ENCODE measurements at regions not wholly inside any gene's neighbourhood (a gene's known extent, or its start where the extent isn't known, plus 50 kb on each side); places are given as distances from the start of the nearest gene placed in this dataset.

GRCh38 chr18:69109686-69110085, 291.0 kb upstream of the DOK6 start:
- DNase-seq = peak; percentile 86

GRCh38 chr18:69120833-69121232, 279.9 kb upstream of the DOK6 start:
- DNase-seq = no peak

GRCh38 chr18:69123421-69123820, 277.3 kb upstream of the DOK6 start:
- DNase-seq = no peak

- peak; percentile 12 for DNase-seq
Observed at GRCh38 chr18:69127873-69128500, 272.7 kb upstream of the DOK6 start.

- peak; percentile 7 for DNase-seq
Observed at GRCh38 chr18:69128566-69128965, 272.1 kb upstream of the DOK6 start.

GRCh38 chr18:69128978-69129377, 271.7 kb upstream of the DOK6 start:
- DNase-seq = no peak

GRCh38 chr18:69138088-69138487, 262.6 kb upstream of the DOK6 start:
- DNase-seq = no peak

- no peak for DNase-seq
Observed at GRCh38 chr18:69143084-69143483, 257.6 kb upstream of the DOK6 start.

- no peak for DNase-seq
Observed at GRCh38 chr18:69152436-69152835, 248.3 kb upstream of the DOK6 start.

- DNase-seq = no peak
Observed at GRCh38 chr18:69157906-69158305, 242.8 kb upstream of the DOK6 start.

GRCh38 chr18:69158944-69159343, 241.7 kb upstream of the DOK6 start:
- no peak for DNase-seq

GRCh38 chr18:69161383-69162028, 239.2 kb upstream of the DOK6 start:
- DNase-seq = peak; percentile 80

GRCh38 chr18:69162649-69163048, 238.0 kb upstream of the DOK6 start:
- DNase-seq = no peak

- peak; percentile 14 for DNase-seq
Observed at GRCh38 chr18:69172046-69172445, 228.6 kb upstream of the DOK6 start.

- no peak for DNase-seq
Observed at GRCh38 chr18:69175681-69176080, 225.0 kb upstream of the DOK6 start.

GRCh38 chr18:69176741-69177140, 223.9 kb upstream of the DOK6 start:
- peak; percentile 16 for DNase-seq

- DNase-seq = no peak
Observed at GRCh38 chr18:69177702-69178101, 223.0 kb upstream of the DOK6 start.

- no peak for DNase-seq
Observed at GRCh38 chr18:69186162-69186561, 214.5 kb upstream of the DOK6 start.

GRCh38 chr18:69196336-69196735, 204.4 kb upstream of the DOK6 start:
- no peak for DNase-seq

- DNase-seq = no peak
Observed at GRCh38 chr18:69205925-69206324, 194.8 kb upstream of the DOK6 start.

- DNase-seq = no peak
Observed at GRCh38 chr18:69208545-69208944, 192.1 kb upstream of the DOK6 start.

GRCh38 chr18:69209761-69210160, 190.9 kb upstream of the DOK6 start:
- no peak for DNase-seq

GRCh38 chr18:69213842-69214241, 186.8 kb upstream of the DOK6 start:
- DNase-seq = no peak

GRCh38 chr18:69215161-69215560, 185.5 kb upstream of the DOK6 start:
- DNase-seq = no peak

GRCh38 chr18:69216321-69216720, 184.4 kb upstream of the DOK6 start:
- DNase-seq = no peak

Measured in fibroblast of skin of scalp (primary cell).